H4 (cell line): ENCODE measurements at regions not wholly inside any gene's neighbourhood (a gene's known extent, or its start where the extent isn't known, plus 50 kb on each side); places are given as distances from the start of the nearest gene placed in this dataset.

Experiments
- DNase-seq: peaks from one replicate; pipeline ENCODE4 v3.0.0-alpha.2; 2015; ENCODE audit warnings: low spot score

GRCh38 chr12:38555620-38556591 lies 239.3 kb downstream of the ALG10B start:
- DNase-seq: peak; percentile 65

GRCh38 chr12:38556647-38557046 lies 240.1 kb downstream of the ALG10B start:
- no peak for DNase-seq

GRCh38 chr12:38585086-38585485 lies 268.5 kb downstream of the ALG10B start:
- DNase-seq: peak; percentile 28

GRCh38 chr12:38586789-38587188 lies 270.2 kb downstream of the ALG10B start:
- peak; percentile 6 for DNase-seq

- no peak for DNase-seq
Observed at GRCh38 chr12:38587594-38587993, 271.0 kb downstream of the ALG10B start.

GRCh38 chr12:38588624-38589305 lies 272.2 kb downstream of the ALG10B start:
- peak; percentile 11 for DNase-seq

GRCh38 chr12:38589306-38589632 lies 272.7 kb downstream of the ALG10B start:
- DNase-seq: no peak

GRCh38 chr12:38601949-38602348 lies 285.4 kb downstream of the ALG10B start:
- no peak for DNase-seq
